Peyer's patch (tissue), 4 donors: ENCODE measurements at regions not wholly inside any gene's neighbourhood (a gene's known extent, or its start where the extent isn't known, plus 50 kb on each side); places are given as distances from the start of the nearest gene placed in this dataset.

Experiments used
- DNase-seq, 3 donors: peaks; one replicate each; pipeline ENCODE4 v3.0.0-alpha.2; 2017 to 2019
- H3K27ac ChIP-seq, 4 donors: fragments of 200-600 bp; sonication (generic); one replicate each; pipeline ENCODE4 v1.5.1; 2016 to 2019
- H3K27me3 ChIP-seq, 2 donors: fragments of 200-600 bp; sonication (generic); one replicate each; pipeline ENCODE4 v1.5.1; 2019
- H3K36me3 ChIP-seq, 3 donors: fragments of 200-600 bp; sonication (generic); one replicate each; pipeline ENCODE4 v1.5.1; 2016 to 2019
- H3K4me1 ChIP-seq, 4 donors: fragments of 200-600 bp; sonication (generic); one replicate each; pipeline ENCODE4 v1.5.1; 2016 to 2019
- H3K4me3 ChIP-seq, 4 donors: fragments of 200-600 bp; sonication (generic); 1 replicate in 3 of 4; 2 replicates in 1 of 4; pipeline ENCODE4 v1.5.1; 2016 to 2019; ENCODE audit warnings: mild to moderate bottlenecking in 1 of 4
- H3K9me3 ChIP-seq, 4 donors: fragments of 200-600 bp; sonication (generic); one replicate each; pipeline ENCODE4 v1.5.1; 2016 to 2019; ENCODE audit warnings: mild to moderate bottlenecking in 1 of 4
- POLR2A ChIP-seq, 2 donors: fragments of 450-650 bp; IDR thresholded peaks; one replicate each; pipeline ENCODE4 v1.5.1; 2017; ENCODE audit warnings: antibody characterized with exemption in 2 of 2, mild to moderate bottlenecking in 2 of 2, moderate library complexity in 2 of 2
- TF ChIP-seq, protein P1 (sequence below), 6 experiments: fragments of 450-650 bp in 4 of 6; fragments of 200-600 bp in 2 of 6; sonication (generic) in 1 of 6; IDR thresholded peaks; one replicate each; pipeline ENCODE4 v1.5.1; 2017 to 2019; ENCODE audit warnings: antibody characterized with exemption in 6 of 6, mild to moderate bottlenecking in 3 of 6, moderate library complexity in 1 of 6

DNA sequence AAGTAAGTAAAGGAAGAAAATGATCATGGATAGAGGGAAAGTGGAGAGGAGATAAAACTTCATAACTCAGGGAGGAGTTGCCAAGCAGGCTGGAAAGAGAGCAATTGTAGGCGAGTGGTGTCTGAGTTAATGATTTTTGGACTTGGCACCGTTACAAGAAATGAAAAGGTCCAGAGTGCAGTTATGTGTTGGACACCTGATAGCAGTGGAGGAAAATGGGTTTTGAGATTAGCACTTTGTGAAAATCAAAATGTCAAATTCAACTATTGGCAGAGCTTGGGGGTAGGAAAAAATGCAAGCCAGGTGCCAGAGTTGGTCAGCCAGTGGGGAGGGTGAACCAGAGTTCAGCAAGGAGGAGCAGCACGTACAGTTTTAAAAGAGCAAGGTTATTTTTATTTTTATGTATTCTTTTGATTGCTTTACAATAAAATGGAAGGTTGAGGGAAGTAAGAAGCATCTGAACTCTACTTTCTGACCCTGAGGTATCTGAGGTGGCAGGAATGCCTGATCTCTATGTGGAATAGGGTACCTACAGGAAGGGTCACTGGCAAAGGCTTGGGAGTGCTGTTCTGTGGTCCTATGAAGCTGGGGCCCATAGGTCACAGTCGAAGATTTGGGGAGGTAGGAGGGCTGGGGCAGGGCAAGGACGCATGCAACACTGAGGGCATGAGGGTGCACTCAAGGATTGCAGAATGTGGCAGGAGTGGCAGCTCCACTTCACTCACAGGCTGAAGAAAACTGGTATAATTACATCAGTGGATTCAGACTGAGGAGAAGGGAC is 127.5 kb downstream of the CD8B2 start:
- Histone ChIP-seq H3K27me3 (no peaks in the 10 kb centered on the region), H3K27ac (peak overlapping the region in 2 of 4 donors; percentile 46 to 59), H3K36me3 (no peaks in the 10 kb centered on the region), H3K4me3 (no peak overlapping the region), H3K9me3 (no peaks in the 10 kb centered on the region), H3K4me1 (peaks cover 0 to 14% (median 0%) of the 10 kb centered on the region in 4 donors)
- DNase-seq, result peak in 1 of 3 donors; percentile 66
- TF ChIP-seq POLR2A (IDR thresholded peaks at IDR 0.05), result no peak
- TF ChIP-seq, protein P1, sequence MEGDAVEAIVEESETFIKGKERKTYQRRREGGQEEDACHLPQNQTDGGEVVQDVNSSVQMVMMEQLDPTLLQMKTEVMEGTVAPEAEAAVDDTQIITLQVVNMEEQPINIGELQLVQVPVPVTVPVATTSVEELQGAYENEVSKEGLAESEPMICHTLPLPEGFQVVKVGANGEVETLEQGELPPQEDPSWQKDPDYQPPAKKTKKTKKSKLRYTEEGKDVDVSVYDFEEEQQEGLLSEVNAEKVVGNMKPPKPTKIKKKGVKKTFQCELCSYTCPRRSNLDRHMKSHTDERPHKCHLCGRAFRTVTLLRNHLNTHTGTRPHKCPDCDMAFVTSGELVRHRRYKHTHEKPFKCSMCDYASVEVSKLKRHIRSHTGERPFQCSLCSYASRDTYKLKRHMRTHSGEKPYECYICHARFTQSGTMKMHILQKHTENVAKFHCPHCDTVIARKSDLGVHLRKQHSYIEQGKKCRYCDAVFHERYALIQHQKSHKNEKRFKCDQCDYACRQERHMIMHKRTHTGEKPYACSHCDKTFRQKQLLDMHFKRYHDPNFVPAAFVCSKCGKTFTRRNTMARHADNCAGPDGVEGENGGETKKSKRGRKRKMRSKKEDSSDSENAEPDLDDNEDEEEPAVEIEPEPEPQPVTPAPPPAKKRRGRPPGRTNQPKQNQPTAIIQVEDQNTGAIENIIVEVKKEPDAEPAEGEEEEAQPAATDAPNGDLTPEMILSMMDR (IDR thresholded peaks at IDR 0.05), result no peak

DNA sequence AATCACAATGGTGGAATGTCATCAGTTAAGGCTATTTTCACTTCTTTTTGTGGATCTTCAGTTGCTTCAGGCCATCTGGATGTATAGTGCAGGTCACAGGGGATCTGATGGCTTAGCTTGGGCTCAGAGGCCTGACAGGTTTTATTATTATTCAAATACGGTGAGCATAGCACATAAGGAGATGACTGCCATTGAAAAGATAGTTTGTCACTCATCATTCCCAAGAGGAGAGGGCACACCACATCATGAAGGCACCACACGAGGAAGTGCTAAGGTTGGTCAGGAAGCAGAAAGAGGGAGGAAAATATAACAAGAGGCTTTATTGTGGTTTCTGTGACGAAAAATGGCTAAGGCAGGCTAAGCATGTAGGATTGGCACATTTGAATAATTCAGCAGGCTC is 131.4 kb downstream of the CD8B2 start:
- DNase-seq, result no peak
- no peak overlapping the region for H3K27ac ChIP-seq
- H3K4me1 ChIP-seq, result peaks cover 0 to 14% (median 0%) of the 10 kb centered on the region in 4 donors
- H3K27me3 ChIP-seq, result no peaks in the 10 kb centered on the region
- no peak for TF ChIP-seq POLR2A (IDR thresholded peaks at IDR 0.05)
- TF ChIP-seq, protein P1 (IDR thresholded peaks at IDR 0.05), result no peak
- H3K9me3 ChIP-seq, result no peaks in the 10 kb centered on the region
- no peak overlapping the region for H3K4me3 ChIP-seq
- no peaks in the 10 kb centered on the region for H3K36me3 ChIP-seq

DNA sequence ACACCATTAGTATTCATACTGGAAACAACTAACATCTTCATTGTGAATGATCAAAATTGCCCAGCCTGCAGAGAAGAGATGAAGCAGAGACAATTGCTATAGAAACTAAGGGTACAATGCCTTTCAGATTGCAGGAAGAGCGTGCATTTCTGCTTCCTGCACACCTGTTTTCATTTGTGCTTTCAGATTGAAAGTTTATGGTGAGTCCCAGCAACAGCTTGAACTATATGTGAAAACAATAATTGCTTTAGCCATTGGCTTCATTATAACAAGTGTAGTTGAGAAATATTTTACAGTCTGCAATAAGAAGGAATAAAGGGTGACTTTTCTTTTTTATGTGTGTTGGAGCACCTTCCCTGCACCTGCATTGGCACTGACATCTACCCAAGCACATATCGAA is 136.3 kb downstream of the CD8B2 start:
- TF ChIP-seq POLR2A (IDR thresholded peaks at IDR 0.05), result no peak
- TF ChIP-seq, protein P1 (IDR thresholded peaks at IDR 0.05), result no peak
- H3K4me3 ChIP-seq, result no peak overlapping the region
- H3K27ac ChIP-seq, result no peak overlapping the region
- no peaks in the 10 kb centered on the region for H3K27me3 ChIP-seq
- no peak for DNase-seq
- H3K4me1 ChIP-seq, result no peaks in the 10 kb centered on the region
- peaks cover 0 to 8% (median 0%) of the 10 kb centered on the region in 4 donors for H3K9me3 ChIP-seq
- H3K36me3 ChIP-seq, result no peaks in the 10 kb centered on the region

DNA sequence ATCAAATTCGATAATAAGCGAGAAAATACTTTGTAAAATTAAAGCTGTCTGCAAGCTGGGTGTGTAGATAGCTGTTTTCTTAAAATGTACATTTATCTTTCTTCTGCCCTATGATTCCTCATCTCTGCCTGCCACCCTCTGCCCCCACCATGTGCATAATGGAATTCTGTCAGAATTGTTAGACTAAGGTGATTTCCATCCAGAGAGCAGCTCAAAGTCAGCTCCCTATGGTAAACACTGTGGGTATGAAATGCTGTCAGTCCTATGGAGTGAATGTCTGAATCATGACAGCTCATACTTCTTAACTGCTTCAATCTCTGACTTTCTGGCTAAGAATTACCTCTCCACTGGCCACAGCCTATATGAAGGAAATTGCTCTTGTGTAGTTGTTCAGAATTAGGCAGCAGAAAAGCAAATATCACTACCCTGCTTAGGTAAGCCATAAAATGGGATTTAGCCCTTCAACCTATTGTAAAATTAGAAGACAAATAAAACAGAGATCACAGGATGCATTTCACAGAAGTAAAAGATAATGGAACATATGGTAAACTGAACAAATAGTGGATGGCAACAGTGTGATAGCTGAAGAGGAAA is 137.7 kb downstream of the CD8B2 start:
- no peak for TF ChIP-seq POLR2A (IDR thresholded peaks at IDR 0.05)
- TF ChIP-seq, protein P1 (IDR thresholded peaks at IDR 0.05), result no peak
- no peak for DNase-seq
- Histone ChIP-seq H3K36me3 (no peaks in the 10 kb centered on the region), H3K27ac (no peak overlapping the region), H3K4me1 (no peaks in the 10 kb centered on the region), H3K9me3 (peaks cover 0 to 11% (median 0%) of the 10 kb centered on the region in 4 donors), H3K4me3 (no peak overlapping the region), H3K27me3 (no peaks in the 10 kb centered on the region)

DNA sequence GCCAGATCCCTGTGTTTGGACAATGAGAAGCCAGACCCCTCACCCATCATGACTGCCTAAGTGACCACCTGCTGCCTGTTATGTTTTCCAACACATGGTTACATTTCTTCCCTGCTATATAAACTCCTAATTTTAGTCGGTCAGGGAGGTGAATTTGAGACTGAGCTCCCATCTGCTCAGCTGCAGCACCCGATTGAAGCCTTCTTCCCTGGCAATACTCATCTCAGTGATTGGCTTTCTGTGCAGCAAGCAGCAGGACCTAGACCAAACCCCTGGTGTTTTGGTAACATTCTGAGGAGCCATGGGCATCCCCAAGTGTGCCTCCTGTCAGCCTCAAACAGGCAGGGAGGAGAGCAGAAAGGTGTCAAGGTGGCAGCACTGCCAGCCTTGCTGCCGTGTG is 141.2 kb downstream of the CD8B2 start:
- no peak for DNase-seq
- no peak for TF ChIP-seq POLR2A (IDR thresholded peaks at IDR 0.05)
- TF ChIP-seq, protein P1 (IDR thresholded peaks at IDR 0.05), result no peak
- peaks cover 0 to 11% (median 0%) of the 10 kb centered on the region in 4 donors for H3K9me3 ChIP-seq
- H3K4me1 ChIP-seq, result no peaks in the 10 kb centered on the region
- no peaks in the 10 kb centered on the region for H3K27me3 ChIP-seq
- no peak overlapping the region for H3K27ac ChIP-seq
- no peaks in the 10 kb centered on the region for H3K36me3 ChIP-seq
- H3K4me3 ChIP-seq, result no peak overlapping the region
